ENCODE measurements at regions not wholly inside any gene's neighbourhood (a gene's known extent, or its start where the extent isn't known, plus 50 kb on each side); places are given as distances from the start of the nearest gene placed in this dataset.

DNA sequence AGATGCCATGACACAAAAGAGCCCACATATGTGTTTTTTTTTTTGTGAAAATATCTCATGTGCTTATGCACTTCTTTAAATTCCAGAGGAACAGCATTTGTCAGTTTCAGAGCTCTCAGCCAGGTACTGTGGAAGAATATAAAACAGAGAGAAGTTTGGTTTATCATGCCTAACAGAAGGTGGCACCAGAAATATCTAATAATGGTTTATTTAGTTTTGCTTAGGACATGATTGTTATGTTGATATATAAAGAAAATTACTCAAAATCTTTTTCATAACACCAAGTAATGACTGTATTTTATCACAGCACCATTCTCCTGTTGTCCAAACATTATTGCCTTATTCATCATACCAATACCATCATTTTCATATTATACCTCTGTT, 455.6 kb upstream of the ACTBL2 start:
- Histone ChIP-seq H3K27me3 (replicated peaks in 1 of 7) (no peaks in the 10 kb centered on the region), H3K4me1 (no peaks in the 10 kb centered on the region), H3K9me3 (no peaks in the 10 kb centered on the region), H3K4me3 (no peak overlapping the region), H3K36me3 (no peaks in the 10 kb centered on the region), H3K27ac (no peak overlapping the region)
- TF ChIP-seq POLR2A (IDR thresholded peaks at IDR 0.05) = no peak
- DNase-seq = no peak
- intact Hi-C loops (cut with DNase I; ENCODE audit: low total_unique reads) = no loop called here

DNA sequence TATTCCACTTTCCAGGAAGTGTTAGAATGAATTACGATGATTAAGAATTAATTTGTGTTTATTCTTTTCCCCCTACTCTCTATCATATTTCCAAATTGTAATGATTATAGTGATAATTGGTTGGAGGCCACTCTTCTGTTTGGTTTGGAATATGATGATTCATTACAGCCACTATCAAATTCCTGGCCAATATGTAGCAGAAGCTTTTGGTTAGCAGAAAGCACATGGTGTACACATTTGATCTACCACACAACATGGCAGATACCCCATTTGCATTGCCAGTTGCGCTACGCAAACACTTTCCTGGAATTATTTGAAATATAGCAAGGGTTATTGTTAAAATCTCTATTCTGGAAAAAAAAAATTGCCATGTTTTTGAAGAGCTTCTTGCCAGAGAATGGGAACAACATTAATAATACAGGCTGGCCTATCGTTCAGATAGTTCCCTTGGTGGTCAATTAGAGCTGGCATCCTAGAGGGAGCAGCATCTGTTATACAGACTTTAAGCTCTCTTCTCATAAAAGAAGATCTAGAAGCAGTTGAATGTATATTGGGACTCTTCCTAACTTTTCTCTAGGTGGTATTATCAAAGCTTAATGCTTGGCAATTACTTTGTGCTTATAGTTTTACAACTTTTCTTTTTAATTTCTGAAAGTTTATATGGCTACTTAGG, 455.0 kb upstream of the ACTBL2 start:
- Histone ChIP-seq H3K36me3 (no peaks in the 10 kb centered on the region), H3K27me3 (replicated peaks in 1 of 7) (no peaks in the 10 kb centered on the region), H3K27ac (no peak overlapping the region), H3K9me3 (no peaks in the 10 kb centered on the region), H3K4me3 (no peak overlapping the region), H3K4me1 (no peaks in the 10 kb centered on the region)
- TF ChIP-seq, protein P1, sequence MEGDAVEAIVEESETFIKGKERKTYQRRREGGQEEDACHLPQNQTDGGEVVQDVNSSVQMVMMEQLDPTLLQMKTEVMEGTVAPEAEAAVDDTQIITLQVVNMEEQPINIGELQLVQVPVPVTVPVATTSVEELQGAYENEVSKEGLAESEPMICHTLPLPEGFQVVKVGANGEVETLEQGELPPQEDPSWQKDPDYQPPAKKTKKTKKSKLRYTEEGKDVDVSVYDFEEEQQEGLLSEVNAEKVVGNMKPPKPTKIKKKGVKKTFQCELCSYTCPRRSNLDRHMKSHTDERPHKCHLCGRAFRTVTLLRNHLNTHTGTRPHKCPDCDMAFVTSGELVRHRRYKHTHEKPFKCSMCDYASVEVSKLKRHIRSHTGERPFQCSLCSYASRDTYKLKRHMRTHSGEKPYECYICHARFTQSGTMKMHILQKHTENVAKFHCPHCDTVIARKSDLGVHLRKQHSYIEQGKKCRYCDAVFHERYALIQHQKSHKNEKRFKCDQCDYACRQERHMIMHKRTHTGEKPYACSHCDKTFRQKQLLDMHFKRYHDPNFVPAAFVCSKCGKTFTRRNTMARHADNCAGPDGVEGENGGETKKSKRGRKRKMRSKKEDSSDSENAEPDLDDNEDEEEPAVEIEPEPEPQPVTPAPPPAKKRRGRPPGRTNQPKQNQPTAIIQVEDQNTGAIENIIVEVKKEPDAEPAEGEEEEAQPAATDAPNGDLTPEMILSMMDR (IDR thresholded peaks at IDR 0.05 in 8 of 11, conservative IDR thresholded peaks at IDR 0.05 in 3 of 11) = no peak
- TF ChIP-seq POLR2AphosphoS5 (IDR thresholded peaks at IDR 0.05) (no peak), POLR2A (IDR thresholded peaks at IDR 0.05) (no peak)
- intact Hi-C loops (cut with DNase I; ENCODE audit: low total_unique reads) = no loop called here
- 91 to 96% (median 93%) methylated on average over 4 of the region's 4 CpGs for WGBS, 5 donors
- DNase-seq = no peak

- DNase-seq = no peak
- Histone ChIP-seq H3K4me1 (no peaks in the 10 kb centered on the region), H3K27me3 (replicated peaks in 1 of 7) (no peaks in the 10 kb centered on the region), H3K4me3 (no peak overlapping the region), H3K36me3 (no peaks in the 10 kb centered on the region), H3K27ac (no peak overlapping the region), H3K9me3 (no peaks in the 10 kb centered on the region)
- intact Hi-C loops (cut with DNase I; ENCODE audit: low total_unique reads) = no loop called here
- WGBS, 5 donors = 70 to 92% (median 78%) methylated on average over 3 of the region's 3 CpGs
- TF ChIP-seq POLR2A (IDR thresholded peaks at IDR 0.05) (no peak), POLR2AphosphoS5 (IDR thresholded peaks at IDR 0.05) (no peak)
These were observed 454.4 kb upstream of the ACTBL2 start for GRCh38 chr5:57937025-57937424.

- Histone ChIP-seq H3K27me3 (replicated peaks in 1 of 7) (no peaks in the 10 kb centered on the region), H3K4me3 (no peak overlapping the region), H3K4me1 (no peaks in the 10 kb centered on the region), H3K36me3 (no peaks in the 10 kb centered on the region), H3K27ac (no peak overlapping the region), H3K9me3 (peaks cover 0 to 8% (median 5%) of the 10 kb centered on the region in 8 donors)
- intact Hi-C loops (cut with DNase I; ENCODE audit: low total_unique reads) = no loop called here
- TF ChIP-seq POLR2A (IDR thresholded peaks at IDR 0.05) (no peak), POLR2AphosphoS5 (IDR thresholded peaks at IDR 0.05) (no peak)
- TF ChIP-seq, protein P1 (IDR thresholded peaks at IDR 0.05 in 8 of 11, conservative IDR thresholded peaks at IDR 0.05 in 3 of 11) = no peak
- no peak for DNase-seq
- 56 to 80% (median 57%) methylated on average over 3 of the region's 3 CpGs for WGBS, 5 donors
These were observed 450.1 kb upstream of the ACTBL2 start for GRCh38 chr5:57932761-57933160.

- Histone ChIP-seq H3K4me1 (no peaks in the 10 kb centered on the region), H3K36me3 (no peaks in the 10 kb centered on the region), H3K27ac (no peak overlapping the region), H3K9me3 (peaks cover 0 to 8% (median 5%) of the 10 kb centered on the region in 8 donors), H3K4me3 (no peak overlapping the region), H3K27me3 (replicated peaks in 1 of 7) (no peaks in the 10 kb centered on the region)
- DNase-seq = no peak
- no peak for TF ChIP-seq POLR2AphosphoS5 (IDR thresholded peaks at IDR 0.05)
- TF ChIP-seq, protein P1 (IDR thresholded peaks at IDR 0.05 in 8 of 11, conservative IDR thresholded peaks at IDR 0.05 in 3 of 11) = no peak
- no peak for TF ChIP-seq POLR2A (IDR thresholded peaks at IDR 0.05)
- intact Hi-C loops (cut with DNase I; ENCODE audit: low total_unique reads) = no loop called here
- WGBS, 5 donors = 49 to 76% (median 52%) methylated on average over 1 of the region's 1 CpG
These were observed 449.2 kb upstream of the ACTBL2 start for GRCh38 chr5:57931807-57932206.

All from spleen (tissue), 11 donors.